BLaER1 treated with 17β-estradiol and CSF1 and Interleukin-3, amounts not matched to agents 10 nM and 100 nM (cell line): ENCODE measurements at regions not wholly inside any gene's neighbourhood (a gene's known extent, or its start where the extent isn't known, plus 50 kb on each side); places are given as distances from the start of the nearest gene placed in this dataset.
"Not testable (repeated sequence)": the region's sequence is repeated elsewhere in the genome, so short reads cannot be mapped to it uniquely, and the experiment has no call there.

Experiments used
- H3K27ac ChIP-seq, 11 experiments: shearing (Covaris generic); formaldehyde crosslinking; 2 replicates each; pipeline ENCODE4 v1.8.1; 2022
- H3K27me3 ChIP-seq, 11 experiments: shearing (Covaris generic); formaldehyde crosslinking; 2 replicates each; pipeline ENCODE4 v1.8.1; 2022
- H3K36me3 ChIP-seq, 11 experiments: shearing (Covaris generic); formaldehyde crosslinking; 2 replicates each; pipeline ENCODE4 v1.8.1; 2022
- H3K4me1 ChIP-seq, 10 experiments: shearing (Covaris generic); formaldehyde crosslinking; 2 replicates each; pipeline ENCODE4 v1.8.1; 2022
- H3K4me2 ChIP-seq, 11 experiments: shearing (Covaris generic); formaldehyde crosslinking; 2 replicates each; pipeline ENCODE4 v1.8.1; 2022
- H3K4me3 ChIP-seq, 10 experiments: shearing (Covaris generic); formaldehyde crosslinking; 2 replicates each; pipeline ENCODE4 v1.8.1; 2022
- H3K9ac ChIP-seq, 11 experiments: shearing (Covaris generic); formaldehyde crosslinking; 2 replicates each; pipeline ENCODE4 v1.8.1; 2022
- H3K9me3 ChIP-seq, 11 experiments: shearing (Covaris generic); formaldehyde crosslinking; replicated peaks in 1 of 11; 2 replicates each; pipeline ENCODE4 v1.8.1; 2022
- H4K20me1 ChIP-seq, 11 experiments: shearing (Covaris generic); formaldehyde crosslinking; 2 replicates each; pipeline ENCODE4 v1.8.1; 2022

DNA sequence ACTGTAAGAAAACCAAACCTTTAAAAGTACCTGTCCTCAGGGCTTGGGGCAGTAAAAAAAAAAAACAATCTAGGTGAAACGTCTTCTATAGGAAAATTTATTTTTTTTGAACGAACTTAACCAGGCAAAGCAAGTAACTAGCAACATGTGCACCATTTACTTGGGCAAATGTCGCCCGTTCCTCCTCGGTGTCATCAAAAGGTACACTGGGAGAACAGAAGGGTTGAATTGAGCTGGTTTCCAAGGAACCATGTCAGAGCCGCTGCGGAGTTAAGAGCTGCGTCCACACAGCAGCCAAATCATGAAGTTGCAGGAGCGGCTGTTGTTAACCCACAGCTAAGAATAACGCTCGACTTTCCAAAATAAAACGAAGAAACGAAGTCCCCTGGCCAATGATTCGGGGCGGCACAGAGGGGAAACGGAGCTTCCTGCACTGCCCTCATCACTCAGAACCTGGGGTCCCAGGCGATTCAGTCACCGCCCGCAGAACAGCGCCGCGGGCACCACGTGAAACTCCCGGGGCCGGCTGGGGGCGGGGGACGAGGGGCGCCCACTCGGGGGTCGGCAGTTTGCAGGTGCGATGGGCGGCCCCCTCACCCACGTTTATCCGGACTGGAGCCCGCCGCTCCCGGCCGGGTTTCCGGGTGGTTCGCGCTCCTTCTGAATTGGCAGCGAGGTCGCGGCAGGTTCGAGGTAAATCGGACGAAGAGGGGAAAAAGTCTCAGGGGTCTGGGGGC, 53.6 kb upstream of the PLGLB1 start:
- Histone ChIP-seq H3K4me3 (peak overlapping the region; percentile 72 to 82 (median 78)), H3K27ac (peak overlapping the region; percentile 89 to 93 (median 91)), H3K4me2 (peak overlapping the region; percentile 52 to 79 (median 66)), H4K20me1 (peaks cover 0 to 26% (median 9%) of the 10 kb centered on the region in 11 experiments; a peak in 14 of 22 replicates), H3K9ac (peak overlapping the region; percentile 86 to 94 (median 90))
- H3K4me1 ChIP-seq, H3K36me3 ChIP-seq, H3K27me3 ChIP-seq, H3K9me3 ChIP-seq: not testable (repeated sequence)

DNA sequence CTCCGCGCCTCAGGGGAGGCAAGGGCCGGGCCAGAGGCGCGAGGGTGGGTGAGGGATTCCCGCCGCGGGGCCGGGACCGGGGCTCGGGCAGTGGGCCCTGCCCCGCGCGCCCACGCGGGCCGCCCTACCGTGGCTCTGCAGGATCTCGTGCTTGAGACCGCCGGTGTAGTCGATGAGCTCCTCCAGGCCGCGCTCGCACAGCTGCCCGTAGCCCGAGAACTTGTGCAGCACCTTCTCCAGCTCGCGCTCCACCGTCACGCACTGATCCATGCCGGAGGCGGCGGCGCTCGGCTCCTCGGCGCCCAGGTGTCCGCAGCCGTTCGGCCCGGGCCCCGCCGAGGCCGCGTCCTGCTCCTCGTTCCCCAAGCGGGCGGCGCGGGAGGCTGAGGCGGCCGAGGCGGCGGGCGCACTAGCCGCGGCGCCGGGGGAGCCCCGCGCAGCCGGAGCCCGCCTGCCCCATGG, 54.2 kb upstream of the PLGLB1 start:
- Histone ChIP-seq H3K4me2 (peak overlapping the region in 9 of 11 experiments; percentile 7 to 79 (median 37); a peak in 8 of 22 replicates), H4K20me1 (peaks cover 0 to 20% (median 5%) of the 10 kb centered on the region in 11 experiments; a peak in 14 of 22 replicates), H3K9ac (peak overlapping the region; percentile 86 to 94 (median 90)), H3K27ac (peak overlapping the region; percentile 89 to 93 (median 91)), H3K4me3 (peak overlapping the region; percentile 72 to 82 (median 78))
- not testable (repeated sequence) for H3K36me3 ChIP-seq, H3K9me3 ChIP-seq, H3K4me1 ChIP-seq, H3K27me3 ChIP-seq

DNA sequence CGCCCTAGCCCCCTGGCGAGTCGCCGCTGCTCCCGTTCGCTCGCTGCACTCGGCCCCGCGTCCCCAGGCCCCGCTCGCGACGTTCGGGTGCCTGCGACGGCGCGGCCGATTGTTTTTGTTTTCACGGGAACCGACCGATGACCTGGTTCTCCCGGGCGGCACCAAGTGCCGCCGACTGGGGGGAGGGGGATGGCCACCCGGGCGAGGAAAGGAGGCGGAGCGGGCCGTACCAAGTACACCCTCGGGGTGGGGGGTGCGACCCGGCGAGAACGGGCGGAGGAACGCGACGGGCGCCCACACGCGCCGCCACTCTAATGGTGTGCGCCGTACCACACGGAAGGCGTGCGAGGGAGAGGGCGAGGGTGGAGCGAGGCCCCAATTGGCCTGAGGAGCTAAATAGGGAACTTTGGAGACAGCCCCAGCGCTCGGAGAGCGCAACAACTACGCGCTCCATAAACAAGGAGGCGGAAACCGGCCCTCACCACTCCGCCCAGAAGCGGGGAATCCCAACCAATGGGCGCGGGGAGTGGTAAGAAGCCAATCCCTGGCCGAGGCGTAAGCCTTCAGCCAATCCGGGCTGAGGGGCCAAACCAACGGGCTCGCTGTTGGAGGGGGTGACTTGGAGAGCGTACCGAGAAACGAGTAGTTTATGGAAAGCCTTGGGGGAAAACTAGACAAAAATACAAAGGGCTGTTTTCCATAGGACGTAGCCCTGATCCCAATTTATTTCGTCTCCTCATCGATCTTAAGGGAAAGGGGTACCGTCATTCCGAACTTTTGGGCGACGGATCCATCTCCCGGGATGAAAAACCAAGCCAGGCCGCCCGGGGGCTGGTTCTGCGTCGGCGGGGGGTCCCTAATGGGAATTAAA, 54.8 kb upstream of the PLGLB1 start:
- not testable (repeated sequence) for H3K9me3 ChIP-seq, H3K36me3 ChIP-seq, H3K4me1 ChIP-seq, H3K27me3 ChIP-seq
- Histone ChIP-seq H3K4me3 (peak overlapping the region; percentile 72 to 82 (median 78)), H4K20me1 (peaks cover 0 to 16% (median 2%) of the 10 kb centered on the region in 11 experiments; a peak in 12 of 22 replicates), H3K4me2 (peak overlapping the region in 9 of 11 experiments; percentile 37 to 79 (median 61); a peak in 8 of 22 replicates), H3K9ac (peak overlapping the region; percentile 86 to 94 (median 90)), H3K27ac (peak overlapping the region; percentile 89 to 93 (median 91))

DNA sequence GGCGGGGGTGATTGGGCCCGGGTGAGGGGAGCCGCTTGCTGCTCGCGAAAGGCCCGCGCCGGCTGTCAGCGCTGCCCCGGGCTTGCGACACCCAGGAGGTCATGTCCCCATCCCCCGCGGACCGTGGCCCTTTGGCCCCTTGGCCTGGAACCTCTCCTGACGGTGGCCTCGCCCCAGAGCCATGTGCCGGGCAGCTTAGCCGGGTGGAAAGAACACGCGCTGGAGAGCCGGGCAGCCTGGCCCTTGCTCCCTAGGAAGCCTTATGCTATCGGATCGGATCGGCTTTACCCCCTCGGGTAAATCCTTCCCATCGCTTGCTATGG, 55.4 kb upstream of the PLGLB1 start:
- H3K4me1 ChIP-seq, H3K36me3 ChIP-seq, H3K9me3 ChIP-seq, H3K27me3 ChIP-seq: not testable (repeated sequence)
- Histone ChIP-seq H3K4me3 (peak overlapping the region; percentile 49 to 82 (median 62)), H3K27ac (peak overlapping the region; percentile 89 to 93 (median 91)), H4K20me1 (peaks cover 0 to 16% (median 2%) of the 10 kb centered on the region in 11 experiments; a peak in 12 of 22 replicates), H3K4me2 (peak overlapping the region in 8 of 11 experiments; percentile 44 to 66 (median 54); a peak in 7 of 22 replicates), H3K9ac (peak overlapping the region; percentile 84 to 94 (median 90))

DNA sequence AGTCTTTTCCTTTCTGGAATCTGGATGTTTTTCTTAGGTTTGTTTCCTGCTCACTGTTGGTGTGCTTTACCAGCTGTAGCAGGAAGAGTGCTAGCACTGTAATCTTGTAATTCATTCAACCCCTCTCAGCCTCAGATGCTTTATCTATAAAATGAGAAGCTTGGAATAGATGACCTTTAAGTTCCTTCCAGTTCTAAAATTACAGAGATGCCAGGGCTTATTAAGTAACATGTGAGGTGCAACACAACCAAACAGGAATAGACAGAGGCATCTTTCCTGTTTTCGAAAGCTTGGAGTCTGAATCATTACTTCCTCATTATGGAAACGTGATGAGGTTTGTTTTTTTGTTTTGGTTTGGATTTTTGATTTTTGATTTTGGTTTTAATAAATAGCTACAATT, 60.1 kb upstream of the PLGLB1 start:
- peak overlapping the region in 9 of 11 experiments; percentile 20 to 78 (median 74); a peak in 14 of 22 replicates for H3K4me2 ChIP-seq
- peak overlapping the region in 10 of 11 experiments; percentile 30 to 87 (median 80); a peak in 18 of 22 replicates for H3K27ac ChIP-seq
- H4K20me1 ChIP-seq, H3K36me3 ChIP-seq, H3K27me3 ChIP-seq, H3K4me1 ChIP-seq, H3K9me3 ChIP-seq, H3K4me3 ChIP-seq: not testable (repeated sequence)
- peak overlapping the region in 7 of 11 experiments; percentile 50 to 72 (median 68); a peak in 10 of 22 replicates for H3K9ac ChIP-seq

DNA sequence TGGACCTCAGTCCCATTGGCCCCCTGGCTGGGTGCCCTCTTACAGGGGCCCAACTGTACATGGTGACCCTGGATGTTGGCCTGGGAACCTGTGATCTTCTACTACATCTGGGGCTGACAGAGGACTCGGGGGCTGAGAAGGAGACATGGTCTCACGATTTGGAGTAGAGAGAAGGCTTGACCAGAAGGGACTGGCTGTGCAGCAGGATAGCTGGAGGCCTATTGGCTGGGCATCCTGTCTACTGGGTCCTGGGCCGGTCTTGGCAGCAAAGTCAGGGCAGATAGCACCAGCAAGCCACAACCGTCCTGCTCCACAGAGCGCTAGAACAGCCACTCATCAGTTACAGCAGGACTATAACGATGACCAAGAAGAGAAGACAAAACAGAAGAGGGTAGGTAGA, 66.4 kb upstream of the PLGLB1 start:
- H3K27me3 ChIP-seq, H3K4me2 ChIP-seq, H4K20me1 ChIP-seq, H3K36me3 ChIP-seq, H3K9ac ChIP-seq, H3K4me1 ChIP-seq, H3K27ac ChIP-seq, H3K9me3 ChIP-seq, H3K4me3 ChIP-seq: not testable (repeated sequence)

DNA sequence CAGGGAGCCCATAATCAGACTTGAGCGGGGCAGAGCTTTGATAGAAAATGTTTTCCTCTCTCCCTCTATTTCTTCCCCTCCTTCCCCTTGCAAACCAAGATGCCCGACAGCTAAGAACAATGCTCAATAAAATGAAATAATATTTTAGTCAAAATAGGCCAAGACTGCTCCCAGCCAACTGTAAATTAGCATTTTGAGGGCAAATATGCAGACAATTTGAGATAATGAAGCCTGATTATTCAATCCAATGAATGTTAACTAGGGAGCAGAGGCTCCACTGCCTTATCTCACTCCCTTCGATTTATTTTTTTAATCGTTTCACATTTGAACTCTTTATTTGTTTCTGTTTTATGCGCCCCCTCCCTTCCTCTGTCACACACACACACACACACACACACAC, 67.8 kb upstream of the PLGLB1 start:
- not testable (repeated sequence) for H3K9me3 ChIP-seq, H3K4me2 ChIP-seq, H3K27ac ChIP-seq, H3K9ac ChIP-seq, H4K20me1 ChIP-seq, H3K36me3 ChIP-seq, H3K4me3 ChIP-seq, H3K4me1 ChIP-seq, H3K27me3 ChIP-seq

DNA sequence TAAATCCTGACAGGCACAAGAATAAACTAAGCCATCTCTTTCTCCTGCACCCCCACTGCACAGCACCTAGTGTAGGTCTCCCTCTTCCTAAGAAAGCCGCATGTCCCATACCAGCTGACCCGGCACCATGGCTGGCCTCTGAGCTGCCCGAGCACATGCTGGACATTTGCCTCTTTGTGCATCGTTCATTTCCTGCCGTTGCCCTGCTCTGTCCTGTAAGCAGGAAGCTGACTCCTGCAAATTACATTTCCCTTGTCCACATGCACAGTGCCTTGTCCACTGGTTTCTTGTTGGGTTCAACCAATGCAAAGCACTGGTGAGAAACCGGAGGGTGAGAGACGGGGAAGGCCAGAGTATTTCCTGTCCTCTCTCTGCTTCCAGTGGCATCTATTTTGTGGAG, 71.6 kb upstream of the PLGLB1 start:
- H3K4me3 ChIP-seq, H3K4me1 ChIP-seq, H3K9me3 ChIP-seq, H3K36me3 ChIP-seq, H3K27ac ChIP-seq, H4K20me1 ChIP-seq, H3K9ac ChIP-seq, H3K27me3 ChIP-seq, H3K4me2 ChIP-seq: not testable (repeated sequence)

DNA sequence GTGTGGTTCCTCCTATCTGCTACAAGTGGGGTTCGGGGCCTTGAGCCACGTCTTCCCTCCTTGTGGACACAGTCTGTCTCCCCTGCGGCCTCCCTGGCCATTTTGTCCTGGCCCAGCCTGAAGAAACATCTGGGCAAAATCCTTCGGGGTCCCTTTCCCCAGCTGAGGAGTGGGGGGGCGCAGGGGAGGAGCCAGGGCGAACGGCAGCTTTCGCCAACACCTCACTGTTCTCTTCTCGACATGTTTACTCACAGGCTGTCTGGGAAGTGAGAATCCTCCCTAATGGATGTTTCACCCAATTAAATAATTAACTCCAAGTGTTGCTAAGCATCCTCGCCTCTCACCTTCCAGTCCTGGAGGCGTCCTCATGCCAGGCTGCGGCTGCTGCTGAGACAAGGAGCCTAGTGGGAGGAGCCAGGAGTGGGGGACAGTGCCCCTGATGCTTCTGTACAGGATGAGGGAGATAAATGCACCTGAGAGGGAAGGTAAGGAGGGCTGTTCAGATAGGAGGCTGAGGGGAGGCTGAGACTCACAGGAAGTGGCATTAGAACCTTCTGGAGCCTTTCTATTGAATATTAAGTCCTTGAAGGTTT, 72.4 kb upstream of the PLGLB1 start:
- not testable (repeated sequence) for H3K36me3 ChIP-seq, H3K27ac ChIP-seq, H3K4me2 ChIP-seq, H3K9me3 ChIP-seq, H3K4me1 ChIP-seq, H3K27me3 ChIP-seq, H3K9ac ChIP-seq, H3K4me3 ChIP-seq, H4K20me1 ChIP-seq

DNA sequence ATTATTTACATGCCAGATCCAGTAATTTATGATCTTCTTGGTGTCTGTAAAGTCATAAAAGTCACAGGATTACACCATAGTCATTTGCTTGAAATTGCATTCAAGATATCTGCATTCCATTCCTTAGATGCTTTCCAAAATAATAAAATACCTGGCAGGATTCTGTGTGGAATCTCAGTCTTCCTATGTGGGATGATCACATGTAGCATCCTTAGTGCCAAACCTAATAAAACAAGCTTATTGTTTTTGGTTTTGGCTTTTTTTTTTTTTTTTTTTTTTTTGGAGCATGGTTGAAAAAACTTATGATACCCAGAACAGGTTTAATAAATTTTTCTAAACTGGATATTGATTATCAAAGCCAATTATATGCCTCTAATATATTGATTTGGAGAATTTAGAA, 74.2 kb upstream of the PLGLB1 start:
- H4K20me1 ChIP-seq, H3K27ac ChIP-seq, H3K4me1 ChIP-seq, H3K27me3 ChIP-seq, H3K36me3 ChIP-seq, H3K9ac ChIP-seq, H3K4me2 ChIP-seq, H3K4me3 ChIP-seq, H3K9me3 ChIP-seq: not testable (repeated sequence)

DNA sequence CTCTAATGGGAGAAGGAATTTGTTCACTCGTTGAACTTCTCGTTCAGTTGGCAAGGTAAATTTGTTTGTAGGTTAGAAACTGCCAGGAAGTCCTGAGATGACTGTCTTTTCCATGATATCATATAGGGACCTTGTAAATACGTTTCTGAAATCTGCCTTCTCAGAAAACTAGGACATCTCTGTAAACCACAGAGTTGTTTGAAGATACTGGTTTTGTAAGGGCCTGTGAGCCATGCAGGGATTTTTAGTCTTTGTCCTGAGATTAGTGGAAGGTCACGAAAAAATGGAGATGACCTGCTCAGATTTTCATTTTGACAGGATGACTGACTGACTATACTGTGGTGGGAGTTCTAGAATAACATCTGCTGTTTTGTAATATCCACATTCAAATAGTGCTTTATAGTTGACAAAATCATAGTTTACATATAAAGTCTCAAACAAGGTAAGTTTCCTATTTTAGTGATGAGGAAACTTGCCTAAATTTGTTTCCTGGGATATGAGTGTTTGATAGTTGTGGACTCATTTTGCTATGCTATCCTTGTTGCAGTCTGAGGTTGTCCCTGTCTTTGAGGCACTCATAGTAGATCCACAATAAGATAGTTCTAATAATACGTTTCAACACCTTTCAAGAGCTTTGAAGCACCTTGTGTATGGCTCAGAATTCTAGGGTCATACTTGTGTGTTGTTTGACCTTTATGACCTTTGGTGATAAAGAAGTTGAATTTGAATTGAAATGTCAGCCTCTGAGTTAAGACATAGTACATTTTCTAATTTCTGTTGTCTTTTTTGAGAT, 107.3 kb upstream of the PLGLB1 start:
- H3K4me1 ChIP-seq, H3K27ac ChIP-seq, H3K27me3 ChIP-seq, H3K4me3 ChIP-seq, H4K20me1 ChIP-seq, H3K36me3 ChIP-seq, H3K4me2 ChIP-seq, H3K9ac ChIP-seq, H3K9me3 ChIP-seq: not testable (repeated sequence)

DNA sequence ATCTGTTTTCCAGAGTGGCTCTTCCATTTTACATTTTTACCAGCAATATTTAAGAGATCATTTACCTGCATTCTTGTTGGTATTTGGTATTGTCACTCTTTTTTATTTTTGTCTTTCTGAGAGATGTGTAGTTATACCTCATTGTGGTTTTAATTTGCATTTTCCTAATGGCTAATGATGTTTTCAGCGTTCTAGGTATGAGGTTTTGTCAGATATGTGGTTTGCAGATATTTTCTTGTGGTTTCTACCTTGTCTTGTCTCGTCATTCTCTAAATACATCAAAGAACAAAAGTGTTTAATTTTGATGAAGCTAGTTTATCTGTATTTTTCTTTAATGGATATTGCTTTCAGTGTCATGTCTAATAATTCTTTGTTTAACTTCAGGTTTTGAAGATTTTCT, 110.9 kb upstream of the PLGLB1 start:
- H3K9ac ChIP-seq, H3K36me3 ChIP-seq, H4K20me1 ChIP-seq, H3K4me2 ChIP-seq, H3K4me1 ChIP-seq, H3K27ac ChIP-seq, H3K4me3 ChIP-seq, H3K9me3 ChIP-seq, H3K27me3 ChIP-seq: not testable (repeated sequence)
